Thoracic aorta (tissue), 2 donors: ENCODE measurements at regions not wholly inside any gene's neighbourhood (a gene's known extent, or its start where the extent isn't known, plus 50 kb on each side); places are given as distances from the start of the nearest gene placed in this dataset.

Source experiments
- ATAC-seq: fragments of 150-250 bp; one replicate; pipeline ENCODE4 v1.8.0; 2017; ENCODE audit warnings: low read depth; ENCODE audit not compliant: insufficient number of reproducible peaks, low FRiP score
- DNase-seq: peaks from one replicate; pipeline ENCODE4 v3.0.0-alpha.2; 2020; ENCODE audit warnings: low spot score
- H3K27ac ChIP-seq, 2 donors: fragments of 200-600 bp; sonication (generic); 1 replicate in 1 of 2; 2 replicates in 1 of 2; pipeline ENCODE4 v1.5.1; 2016; ENCODE audit warnings: mild to moderate bottlenecking in 2 of 2, moderate library complexity in 2 of 2
- H3K27me3 ChIP-seq: fragments of 200-600 bp; sonication (generic); replicated peaks from 2 replicates; pipeline ENCODE4 v1.6.0; 2016; ENCODE audit warnings: mild to moderate bottlenecking; ENCODE audit not compliant: insufficient read depth
- H3K36me3 ChIP-seq: fragments of 200-600 bp; sonication (generic); one replicate; pipeline ENCODE4 v1.5.1; 2016
- H3K4me1 ChIP-seq, 2 donors: fragments of 200-600 bp; sonication (generic); 1 replicate in 1 of 2; 2 replicates in 1 of 2; pipeline versions ENCODE4 v1.5.1 to v1.6.0; 2016; ENCODE audit warnings: low read depth in 2 of 2, mild to moderate bottlenecking in 1 of 2; ENCODE audit not compliant: control insufficient read depth in 1 of 2
- H3K4me3 ChIP-seq: fragments of 200-600 bp; sonication (generic); 2 replicates; pipeline ENCODE4 v1.5.1; 2016; ENCODE audit warnings: mild to moderate bottlenecking
- H3K9me3 ChIP-seq: fragments of 200-600 bp; sonication (generic); 2 replicates; pipeline ENCODE4 v1.5.1; 2016
- TF ChIP-seq, protein P1 (sequence below): fragments of 200-600 bp; sonication (generic); IDR thresholded peaks from one replicate; pipeline ENCODE4 v1.5.1; 2019; ENCODE audit warnings: antibody characterized with exemption

DNA sequence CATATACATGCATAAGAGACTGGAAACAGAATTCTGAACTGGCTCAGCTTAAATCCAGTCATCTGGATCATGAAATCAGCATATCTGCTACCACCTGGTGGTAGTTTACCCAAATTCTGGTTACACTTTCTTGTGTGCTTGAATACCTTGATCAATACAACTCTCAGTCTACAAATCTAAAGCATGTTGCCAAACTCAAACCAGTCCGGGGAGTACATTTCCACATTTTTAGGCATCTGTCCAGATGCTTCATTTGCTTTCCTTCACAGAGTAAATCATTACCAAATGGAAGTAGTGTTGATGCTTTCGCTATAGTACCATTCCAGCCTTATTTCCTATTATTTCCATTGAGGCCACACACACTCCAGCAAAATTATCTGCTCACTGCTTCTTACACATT is 126.4 kb downstream of the P2RY1 start:
- Histone ChIP-seq H3K4me3 (no peak overlapping the region), H3K36me3 (no peaks in the 10 kb centered on the region), H3K27me3 (no peaks in the 10 kb centered on the region), H3K4me1 (no peaks in the 10 kb centered on the region), H3K27ac (no peak overlapping the region), H3K9me3 (peaks cover 1% of the 10 kb centered on the region)
- ATAC-seq, result no peak
- TF ChIP-seq, protein P1, sequence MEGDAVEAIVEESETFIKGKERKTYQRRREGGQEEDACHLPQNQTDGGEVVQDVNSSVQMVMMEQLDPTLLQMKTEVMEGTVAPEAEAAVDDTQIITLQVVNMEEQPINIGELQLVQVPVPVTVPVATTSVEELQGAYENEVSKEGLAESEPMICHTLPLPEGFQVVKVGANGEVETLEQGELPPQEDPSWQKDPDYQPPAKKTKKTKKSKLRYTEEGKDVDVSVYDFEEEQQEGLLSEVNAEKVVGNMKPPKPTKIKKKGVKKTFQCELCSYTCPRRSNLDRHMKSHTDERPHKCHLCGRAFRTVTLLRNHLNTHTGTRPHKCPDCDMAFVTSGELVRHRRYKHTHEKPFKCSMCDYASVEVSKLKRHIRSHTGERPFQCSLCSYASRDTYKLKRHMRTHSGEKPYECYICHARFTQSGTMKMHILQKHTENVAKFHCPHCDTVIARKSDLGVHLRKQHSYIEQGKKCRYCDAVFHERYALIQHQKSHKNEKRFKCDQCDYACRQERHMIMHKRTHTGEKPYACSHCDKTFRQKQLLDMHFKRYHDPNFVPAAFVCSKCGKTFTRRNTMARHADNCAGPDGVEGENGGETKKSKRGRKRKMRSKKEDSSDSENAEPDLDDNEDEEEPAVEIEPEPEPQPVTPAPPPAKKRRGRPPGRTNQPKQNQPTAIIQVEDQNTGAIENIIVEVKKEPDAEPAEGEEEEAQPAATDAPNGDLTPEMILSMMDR, result no peak
- no peak for DNase-seq

DNA sequence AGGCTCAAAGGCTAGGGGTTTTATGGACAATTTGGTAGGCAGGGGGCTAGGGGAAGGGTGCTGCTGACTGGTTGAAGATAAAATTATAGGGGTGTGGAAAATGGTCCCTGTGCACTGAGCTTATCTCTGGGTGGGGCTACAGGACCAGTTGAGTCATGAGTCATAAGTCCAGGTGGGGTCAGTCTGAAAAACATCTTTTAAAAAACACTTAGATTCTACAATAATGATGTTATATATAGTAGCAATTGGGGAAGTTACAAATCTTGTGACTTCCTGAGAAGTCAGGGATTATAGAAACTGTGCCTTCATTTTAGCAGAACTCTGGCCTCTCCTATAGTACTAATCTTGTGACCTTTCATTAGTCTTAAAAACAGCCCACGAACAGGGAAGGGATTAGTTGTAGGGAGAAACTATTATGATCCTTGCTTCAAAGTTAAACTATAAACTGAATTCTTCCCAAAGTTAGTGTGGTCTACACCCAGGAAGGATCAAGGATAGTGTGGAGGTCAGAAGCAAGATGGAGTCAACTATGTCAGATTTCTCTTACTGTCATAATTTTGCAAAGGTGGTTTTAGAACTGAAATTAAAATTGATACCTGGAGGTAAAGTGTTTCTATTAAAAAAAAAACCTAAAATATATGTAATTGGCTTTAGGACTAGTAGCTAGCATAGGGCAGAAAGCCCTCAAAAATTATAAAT is 130.1 kb downstream of the P2RY1 start:
- H3K36me3 ChIP-seq, result no peaks in the 10 kb centered on the region
- DNase-seq, result no peak
- ATAC-seq, result no peak
- H3K9me3 ChIP-seq, result peaks cover 5% of the 10 kb centered on the region
- H3K4me3 ChIP-seq, result no peak overlapping the region
- TF ChIP-seq, protein P1, result no peak
- H3K27ac ChIP-seq, result no peak overlapping the region
- H3K4me1 ChIP-seq, result peaks cover 0 to 7% of the 10 kb centered on the region in 2 donors
- no peaks in the 10 kb centered on the region for H3K27me3 ChIP-seq

DNA sequence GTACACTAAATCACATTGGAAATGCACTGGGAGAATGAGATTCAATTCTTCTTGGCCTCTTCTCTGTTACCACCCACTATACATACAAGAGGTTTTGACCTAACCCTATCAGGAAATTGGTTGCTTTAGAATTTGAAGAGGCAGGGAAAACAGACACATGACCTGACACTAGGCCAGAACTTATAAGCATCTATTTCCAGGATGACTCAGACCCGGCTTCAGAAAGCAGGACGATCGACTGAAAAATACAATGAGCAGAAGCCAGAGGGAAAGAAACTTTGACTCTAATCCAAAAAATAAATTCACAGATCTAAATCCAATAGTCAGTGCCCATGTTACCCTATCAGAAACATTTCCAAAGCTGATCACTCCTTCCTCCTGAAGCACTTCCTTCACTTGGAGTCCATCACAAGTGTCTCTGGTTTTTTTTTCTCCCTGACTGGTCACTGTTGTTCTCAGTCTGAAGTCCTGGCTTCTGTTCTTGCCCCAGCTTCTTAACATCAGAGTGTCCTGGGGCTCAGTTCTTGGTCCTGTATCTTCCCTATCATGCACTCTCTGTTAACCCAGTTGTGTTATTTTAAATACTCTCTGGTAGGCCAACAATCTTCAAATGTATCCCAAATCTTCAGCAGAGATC is 133.6 kb downstream of the P2RY1 start:
- Histone ChIP-seq H3K9me3 (peaks cover 5% of the 10 kb centered on the region), H3K36me3 (no peaks in the 10 kb centered on the region), H3K4me1 (peaks cover 0 to 7% of the 10 kb centered on the region in 2 donors), H3K4me3 (no peak overlapping the region), H3K27me3 (no peaks in the 10 kb centered on the region), H3K27ac (no peak overlapping the region)
- no peak for DNase-seq
- TF ChIP-seq, protein P1, result no peak
- ATAC-seq, result no peak

DNA sequence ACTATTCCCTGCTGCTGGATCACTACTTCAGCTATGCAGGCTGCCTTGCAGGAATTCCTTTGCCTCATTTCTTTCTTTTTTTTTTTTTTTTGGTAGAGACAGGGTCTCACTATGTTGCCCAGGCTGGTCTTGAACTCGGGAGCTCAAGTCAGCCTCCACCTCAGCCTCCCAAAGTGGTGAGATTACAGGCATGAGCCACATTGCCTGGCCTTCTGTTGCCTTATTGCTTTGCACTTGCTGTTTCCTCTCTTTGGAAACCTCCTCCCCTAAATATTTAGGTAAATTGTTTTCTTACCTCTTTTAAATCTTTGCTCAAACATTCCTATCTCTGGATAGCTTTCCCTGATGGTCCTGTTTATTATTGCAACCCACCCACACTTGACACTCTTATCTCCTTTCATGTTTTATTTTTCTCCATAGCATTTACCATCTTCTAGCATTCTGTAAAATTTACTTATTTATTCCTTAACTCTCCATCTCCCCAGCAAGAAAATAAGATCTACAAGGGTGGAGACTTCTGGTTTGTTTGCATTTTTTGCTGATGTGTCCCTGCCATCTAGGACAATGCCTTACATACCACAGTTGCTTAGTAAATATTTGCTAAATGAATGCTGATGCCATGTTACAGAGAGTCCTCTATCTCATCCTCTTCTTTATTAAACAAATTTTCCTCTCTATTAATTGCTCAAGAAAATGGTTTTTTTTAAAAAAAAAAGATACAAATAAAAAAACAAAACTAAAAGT is 134.8 kb downstream of the P2RY1 start:
- DNase-seq (no peak), ATAC-seq (no peak)
- Histone ChIP-seq H3K36me3 (no peaks in the 10 kb centered on the region), H3K9me3 (peaks cover 5% of the 10 kb centered on the region), H3K27ac (no peak overlapping the region), H3K4me1 (peaks cover 0 to 7% of the 10 kb centered on the region in 2 donors), H3K4me3 (no peak overlapping the region), H3K27me3 (no peaks in the 10 kb centered on the region)
- TF ChIP-seq, protein P1, result no peak

DNA sequence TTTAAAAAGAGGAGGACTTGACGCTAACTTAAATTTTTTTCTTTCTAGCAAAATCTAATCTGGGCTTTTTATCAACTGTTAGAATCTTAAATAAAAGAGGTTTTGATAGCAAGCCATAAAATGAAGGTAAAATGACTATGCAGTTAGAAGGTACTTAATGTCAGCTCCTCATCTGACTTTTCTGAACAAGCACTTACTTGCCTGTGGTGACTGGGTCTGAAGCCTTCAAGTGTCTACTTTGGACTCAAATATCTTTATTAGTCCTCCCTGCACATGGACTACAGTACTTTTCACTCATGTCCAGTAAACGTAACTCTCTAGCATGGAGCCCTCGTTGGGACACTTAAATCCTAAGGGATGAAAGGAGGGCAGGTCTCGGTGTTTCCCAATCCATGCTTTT is 135.9 kb downstream of the P2RY1 start:
- Histone ChIP-seq H3K4me3 (no peak overlapping the region), H3K9me3 (peaks cover 5% of the 10 kb centered on the region), H3K4me1 (peaks cover 0 to 7% of the 10 kb centered on the region in 2 donors), H3K27me3 (no peaks in the 10 kb centered on the region), H3K27ac (no peak overlapping the region), H3K36me3 (no peaks in the 10 kb centered on the region)
- TF ChIP-seq, protein P1, result no peak
- ATAC-seq (no peak), DNase-seq (no peak)
